ENCODE measurements at regions not wholly inside any gene's neighbourhood (a gene's known extent, or its start where the extent isn't known, plus 50 kb on each side); places are given as distances from the start of the nearest gene placed in this dataset.

DNA sequence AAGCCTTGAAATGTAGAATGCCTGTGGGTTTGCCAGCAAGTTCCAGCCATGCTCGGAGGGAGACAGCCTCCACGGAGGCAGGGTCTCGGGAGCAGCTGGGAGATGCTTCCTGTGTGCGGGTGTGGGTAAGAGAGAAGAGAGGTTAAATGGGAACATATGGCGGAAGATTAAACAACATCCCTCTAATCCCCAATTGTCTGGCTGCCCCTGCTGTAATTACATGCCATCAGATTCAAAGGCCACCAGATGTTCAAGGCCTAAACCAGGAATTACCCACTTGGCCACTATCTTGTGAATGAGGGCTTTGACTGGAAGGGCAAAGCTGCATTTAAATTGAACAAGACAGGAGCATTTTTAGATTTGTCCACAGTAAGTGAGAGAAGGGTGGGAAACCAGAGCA, 81.4 kb upstream of the BACE2 start:
- H3K36me3 Mint-ChIP-seq (ENCODE audit: low read depth), result no peaks in the 10 kb centered on the region
- H3K27me3 Mint-ChIP-seq (ENCODE audit: low read depth, poor library complexity), result no peaks in the 10 kb centered on the region
- TF ChIP-seq, protein P1, sequence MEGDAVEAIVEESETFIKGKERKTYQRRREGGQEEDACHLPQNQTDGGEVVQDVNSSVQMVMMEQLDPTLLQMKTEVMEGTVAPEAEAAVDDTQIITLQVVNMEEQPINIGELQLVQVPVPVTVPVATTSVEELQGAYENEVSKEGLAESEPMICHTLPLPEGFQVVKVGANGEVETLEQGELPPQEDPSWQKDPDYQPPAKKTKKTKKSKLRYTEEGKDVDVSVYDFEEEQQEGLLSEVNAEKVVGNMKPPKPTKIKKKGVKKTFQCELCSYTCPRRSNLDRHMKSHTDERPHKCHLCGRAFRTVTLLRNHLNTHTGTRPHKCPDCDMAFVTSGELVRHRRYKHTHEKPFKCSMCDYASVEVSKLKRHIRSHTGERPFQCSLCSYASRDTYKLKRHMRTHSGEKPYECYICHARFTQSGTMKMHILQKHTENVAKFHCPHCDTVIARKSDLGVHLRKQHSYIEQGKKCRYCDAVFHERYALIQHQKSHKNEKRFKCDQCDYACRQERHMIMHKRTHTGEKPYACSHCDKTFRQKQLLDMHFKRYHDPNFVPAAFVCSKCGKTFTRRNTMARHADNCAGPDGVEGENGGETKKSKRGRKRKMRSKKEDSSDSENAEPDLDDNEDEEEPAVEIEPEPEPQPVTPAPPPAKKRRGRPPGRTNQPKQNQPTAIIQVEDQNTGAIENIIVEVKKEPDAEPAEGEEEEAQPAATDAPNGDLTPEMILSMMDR (IDR thresholded peaks at IDR 0.05), result no peak
- H3K4me1 Mint-ChIP-seq, result peaks cover 13% of the 10 kb centered on the region
- H3K9me3 Mint-ChIP-seq, result peaks cover 8% of the 10 kb centered on the region
- H3K27ac Mint-ChIP-seq, result no peak overlapping the region
- DNase-seq, result no peak
- H3K4me3 Mint-ChIP-seq, result no peak overlapping the region

DNA sequence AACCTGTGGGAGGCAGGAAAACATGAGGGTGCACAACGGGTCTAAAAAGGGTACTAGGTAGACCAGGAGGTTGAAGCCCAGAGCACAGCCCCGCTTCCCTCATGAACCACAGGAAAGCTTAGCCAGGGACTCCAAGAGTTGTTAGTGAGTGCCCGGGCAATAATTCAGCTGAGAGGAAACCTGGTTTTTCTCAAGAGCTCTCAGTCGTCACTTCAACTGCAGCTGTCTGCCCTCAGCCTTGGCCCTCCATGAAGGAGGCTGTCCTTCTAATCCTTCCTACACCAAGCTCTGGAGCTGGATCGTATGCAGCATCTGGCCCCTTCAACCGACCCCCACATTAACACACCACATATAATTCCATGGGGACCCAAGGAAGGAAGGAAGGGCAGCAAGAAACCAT, 77.0 kb upstream of the BACE2 start:
- Mint-ChIP-seq H3K9me3 (peaks cover 8% of the 10 kb centered on the region), H3K4me3 (no peak overlapping the region), H3K4me1 (peaks cover 13% of the 10 kb centered on the region), H3K36me3 (ENCODE audit: low read depth) (no peaks in the 10 kb centered on the region), H3K27ac (no peak overlapping the region), H3K27me3 (ENCODE audit: low read depth, poor library complexity) (no peaks in the 10 kb centered on the region)
- TF ChIP-seq, protein P1 (IDR thresholded peaks at IDR 0.05), result no peak
- no peak for DNase-seq

DNA sequence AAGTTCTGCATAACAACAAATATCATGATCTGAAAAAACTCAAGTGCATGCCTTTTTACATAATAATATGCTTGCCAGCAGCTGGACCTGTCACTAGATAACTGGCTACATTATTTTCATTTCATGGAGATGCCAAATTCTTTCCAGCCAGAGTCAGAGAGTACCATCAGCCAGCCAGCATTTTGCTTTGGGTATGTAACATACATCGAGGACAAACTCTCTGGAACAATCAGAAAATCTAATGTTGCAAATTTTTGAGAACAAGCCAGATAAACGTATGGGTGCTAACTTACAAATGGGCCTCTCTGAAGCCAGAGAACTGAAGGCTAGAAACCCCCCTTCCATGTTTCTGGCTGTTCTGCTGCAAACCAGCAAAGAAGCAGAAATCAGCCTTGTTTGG, 76.3 kb upstream of the BACE2 start:
- Mint-ChIP-seq H3K9me3 (peaks cover 5% of the 10 kb centered on the region), H3K36me3 (ENCODE audit: low read depth) (no peaks in the 10 kb centered on the region), H3K27me3 (ENCODE audit: low read depth, poor library complexity) (no peaks in the 10 kb centered on the region), H3K4me3 (no peak overlapping the region), H3K27ac (no peak overlapping the region), H3K4me1 (peaks cover 7% of the 10 kb centered on the region)
- DNase-seq, result no peak
- TF ChIP-seq, protein P1 (IDR thresholded peaks at IDR 0.05), result no peak

DNA sequence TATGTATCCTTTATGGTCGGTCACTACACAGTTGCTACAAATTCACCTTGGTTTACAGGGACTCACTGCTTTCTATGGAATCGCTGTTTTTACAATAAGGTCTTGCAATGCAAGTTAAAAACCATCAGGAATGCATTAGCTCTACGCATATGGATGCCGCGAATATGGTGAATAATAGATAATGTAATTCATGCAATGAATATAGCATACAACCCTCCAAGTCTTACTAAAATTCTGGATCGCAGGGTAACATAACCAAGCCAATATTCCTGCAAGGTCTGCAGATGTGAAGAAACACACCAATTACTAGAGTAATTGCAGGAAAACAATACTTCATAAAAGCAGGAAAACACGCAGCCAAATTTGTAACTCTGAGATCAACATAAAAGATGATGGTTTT, 75.6 kb upstream of the BACE2 start:
- Mint-ChIP-seq H3K4me3 (no peak overlapping the region), H3K9me3 (peaks cover 3% of the 10 kb centered on the region), H3K4me1 (peaks cover under 1% of the 10 kb centered on the region), H3K27me3 (ENCODE audit: low read depth, poor library complexity) (no peaks in the 10 kb centered on the region), H3K36me3 (ENCODE audit: low read depth) (no peaks in the 10 kb centered on the region), H3K27ac (no peak overlapping the region)
- no peak for DNase-seq
- TF ChIP-seq, protein P1 (IDR thresholded peaks at IDR 0.05), result no peak

DNA sequence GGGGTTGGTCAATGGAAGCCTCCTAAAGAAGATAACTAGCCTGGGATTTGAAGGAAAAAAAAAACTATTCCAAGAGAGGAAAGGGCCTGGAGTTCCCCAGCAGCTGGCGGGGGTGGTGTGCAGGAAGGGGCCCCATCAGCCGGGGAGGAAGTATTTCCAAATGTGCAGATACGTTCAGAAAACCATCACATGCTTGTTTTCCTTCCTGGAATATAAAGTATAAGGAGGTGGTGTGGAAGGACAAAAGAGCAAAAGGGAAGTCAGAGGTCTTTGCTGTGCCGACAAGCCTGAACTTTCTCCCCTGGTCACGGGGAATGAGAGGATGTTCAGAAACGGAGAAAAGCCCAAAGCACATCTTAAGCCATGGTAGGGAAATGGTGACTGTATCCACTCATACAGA, 72.0 kb upstream of the BACE2 start:
- Mint-ChIP-seq H3K27ac (peak overlapping the region; percentile 36), H3K4me3 (no peak overlapping the region), H3K9me3 (peaks cover 29% of the 10 kb centered on the region), H3K4me1 (no peaks in the 10 kb centered on the region), H3K27me3 (ENCODE audit: low read depth, poor library complexity) (no peaks in the 10 kb centered on the region), H3K36me3 (ENCODE audit: low read depth) (peaks cover 4% of the 10 kb centered on the region)
- no peak for DNase-seq
- TF ChIP-seq, protein P1 (IDR thresholded peaks at IDR 0.05), result no peak

DNA sequence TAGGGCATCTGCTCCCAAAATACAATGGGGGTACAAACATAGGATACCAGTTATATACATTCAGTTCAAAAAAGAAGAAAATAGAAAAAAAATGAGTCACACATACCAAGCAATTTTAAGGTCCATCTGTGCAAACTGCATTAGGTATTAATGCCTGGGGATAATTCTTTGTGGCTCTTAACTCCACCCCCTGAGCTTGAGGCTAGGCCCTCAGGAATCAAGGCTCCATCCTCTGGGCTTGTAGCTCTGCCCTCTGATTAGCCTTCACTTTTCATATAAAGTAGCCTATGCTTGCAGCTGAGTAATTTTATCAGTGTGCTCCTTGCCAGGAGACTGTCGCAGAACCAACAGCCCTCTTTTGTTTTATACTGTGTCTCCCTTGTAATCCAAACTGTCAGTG, 69.9 kb upstream of the BACE2 start:
- DNase-seq, result no peak
- Mint-ChIP-seq H3K4me1 (peaks cover 18% of the 10 kb centered on the region), H3K27me3 (ENCODE audit: low read depth, poor library complexity) (no peaks in the 10 kb centered on the region), H3K4me3 (no peak overlapping the region), H3K27ac (no peak overlapping the region), H3K9me3 (peaks cover 29% of the 10 kb centered on the region), H3K36me3 (ENCODE audit: low read depth) (peaks cover 4% of the 10 kb centered on the region)
- TF ChIP-seq, protein P1 (IDR thresholded peaks at IDR 0.05), result no peak

Data from nephron progenitor cell (in vitro differentiated cells).